Omental fat pad (tissue), 3 donors: ENCODE measurements at regions not wholly inside any gene's neighbourhood (a gene's known extent, or its start where the extent isn't known, plus 50 kb on each side); places are given as distances from the start of the nearest gene placed in this dataset.
"Not testable (repeated sequence)": the region's sequence is repeated elsewhere in the genome, so short reads cannot be mapped to it uniquely, and the experiment has no call there.

Experiments used
- ATAC-seq: fragments of 150-250 bp; one replicate; pipeline ENCODE4 v1.9.1; 2016; ENCODE audit warnings: mild to moderate bottlenecking, moderate library complexity; ENCODE audit not compliant: low FRiP score
- DNase-seq: peaks from one replicate; pipeline ENCODE4 v3.0.0-alpha.2; 2019; ENCODE audit warnings: low spot score
- TF ChIP-seq, protein P1 (sequence below), 3 donors: fragments of 450-650 bp; IDR thresholded peaks; one replicate each; pipeline ENCODE4 v1.5.1; 2016 to 2017; ENCODE audit warnings: antibody characterized with exemption in 3 of 3, mild to moderate bottlenecking in 3 of 3, moderate library complexity in 2 of 3

- DNase-seq (no peak), ATAC-seq (peak; percentile 72)
- TF ChIP-seq, protein P1, sequence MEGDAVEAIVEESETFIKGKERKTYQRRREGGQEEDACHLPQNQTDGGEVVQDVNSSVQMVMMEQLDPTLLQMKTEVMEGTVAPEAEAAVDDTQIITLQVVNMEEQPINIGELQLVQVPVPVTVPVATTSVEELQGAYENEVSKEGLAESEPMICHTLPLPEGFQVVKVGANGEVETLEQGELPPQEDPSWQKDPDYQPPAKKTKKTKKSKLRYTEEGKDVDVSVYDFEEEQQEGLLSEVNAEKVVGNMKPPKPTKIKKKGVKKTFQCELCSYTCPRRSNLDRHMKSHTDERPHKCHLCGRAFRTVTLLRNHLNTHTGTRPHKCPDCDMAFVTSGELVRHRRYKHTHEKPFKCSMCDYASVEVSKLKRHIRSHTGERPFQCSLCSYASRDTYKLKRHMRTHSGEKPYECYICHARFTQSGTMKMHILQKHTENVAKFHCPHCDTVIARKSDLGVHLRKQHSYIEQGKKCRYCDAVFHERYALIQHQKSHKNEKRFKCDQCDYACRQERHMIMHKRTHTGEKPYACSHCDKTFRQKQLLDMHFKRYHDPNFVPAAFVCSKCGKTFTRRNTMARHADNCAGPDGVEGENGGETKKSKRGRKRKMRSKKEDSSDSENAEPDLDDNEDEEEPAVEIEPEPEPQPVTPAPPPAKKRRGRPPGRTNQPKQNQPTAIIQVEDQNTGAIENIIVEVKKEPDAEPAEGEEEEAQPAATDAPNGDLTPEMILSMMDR (IDR thresholded peaks at IDR 0.05), result no peak
Measured at GRCh38 chr2:55779459-55780421, 86.1 kb upstream of the PNPT1 start.

- TF ChIP-seq, protein P1 (IDR thresholded peaks at IDR 0.05), result no peak
- ATAC-seq, result no peak
- DNase-seq, result no peak
Measured at GRCh38 chr2:55776966-55777365, 83.3 kb upstream of the PNPT1 start.

DNA sequence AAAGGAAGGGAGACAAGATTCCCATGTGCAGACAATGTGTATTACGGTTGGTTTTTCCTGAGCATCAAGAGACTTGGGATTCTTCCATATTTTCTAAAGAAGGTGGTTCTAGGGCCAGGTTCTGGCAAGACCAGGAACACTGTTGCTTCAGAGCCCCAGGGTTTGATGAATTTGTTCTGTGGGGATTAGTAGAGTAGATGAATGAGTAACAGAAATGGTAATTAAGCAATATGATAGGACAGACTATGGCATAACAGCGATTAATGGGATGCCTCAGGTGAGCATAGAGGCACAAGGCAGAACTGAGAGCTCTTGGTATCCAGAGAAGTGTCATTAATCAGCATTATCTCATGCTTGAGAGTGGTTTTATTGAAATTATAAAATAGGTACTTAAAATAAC lies 82.8 kb upstream of the PNPT1 start:
- no peak for DNase-seq
- TF ChIP-seq, protein P1 (IDR thresholded peaks at IDR 0.05), result no peak
- ATAC-seq, result peak; percentile 71

DNA sequence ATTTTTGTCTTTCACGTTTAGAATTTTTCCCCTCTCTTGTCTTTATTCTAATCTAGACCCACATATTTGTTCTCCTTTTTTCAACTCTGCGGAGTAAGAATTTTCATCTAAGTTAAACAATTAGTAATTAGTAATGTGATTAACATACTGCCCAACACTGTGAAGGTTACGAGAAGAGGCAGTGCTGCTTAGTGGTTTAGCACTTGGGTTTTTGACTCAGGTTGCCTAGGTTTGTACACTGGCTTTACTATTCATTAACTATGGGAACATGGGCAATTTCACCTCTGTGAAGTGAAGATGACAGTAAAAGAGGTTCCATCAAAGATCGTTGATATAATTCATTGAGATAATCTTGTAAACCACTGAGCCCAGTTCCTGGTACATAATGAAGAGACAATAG lies 82.2 kb upstream of the PNPT1 start:
- DNase-seq, result no peak
- TF ChIP-seq, protein P1 (IDR thresholded peaks at IDR 0.05), result no peak
- ATAC-seq, result no peak

- ATAC-seq, DNase-seq: not testable (repeated sequence)
Measured at GRCh38 chr2:55773651-55774050, 80.0 kb upstream of the PNPT1 start.

DNA sequence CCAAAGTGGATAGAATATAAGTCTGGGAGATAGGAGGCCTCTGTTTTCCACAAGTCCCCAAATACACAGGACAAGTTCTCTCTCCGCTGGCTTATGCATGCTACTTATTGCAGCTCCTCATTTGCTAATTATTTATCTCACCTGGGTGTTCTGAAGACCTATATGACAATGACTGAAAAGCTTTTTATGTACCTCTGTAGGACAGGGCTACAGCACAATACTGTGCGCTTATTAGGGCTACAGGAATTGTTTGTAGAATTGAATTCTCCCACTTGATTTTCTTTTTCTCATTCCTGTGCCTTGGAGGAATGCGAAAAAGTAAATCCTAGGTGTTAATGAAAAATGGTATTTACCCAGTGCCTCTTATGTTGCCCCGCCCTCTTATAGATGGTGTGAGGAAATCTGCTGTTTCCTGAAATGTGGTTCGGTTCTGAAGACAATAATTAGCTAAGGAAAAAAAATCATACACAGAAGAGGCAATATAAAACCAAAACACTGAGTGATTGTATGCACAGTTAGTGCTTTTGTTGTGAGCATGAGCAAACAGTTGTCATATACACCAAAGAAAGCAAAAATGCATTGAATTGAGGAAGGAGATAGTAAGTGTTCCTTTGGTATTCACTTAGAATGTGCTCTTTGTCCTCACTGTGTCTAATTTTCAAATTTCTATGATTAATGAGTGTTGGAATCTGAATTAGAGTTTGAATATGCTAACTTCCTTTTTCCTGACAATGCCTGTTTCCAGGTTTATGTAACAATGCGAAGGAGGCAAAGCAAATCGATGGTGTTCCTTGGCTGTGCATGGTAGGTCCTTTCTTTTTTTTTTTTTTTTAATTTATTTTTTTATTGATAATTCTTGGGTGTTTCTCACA lies 78.7 kb upstream of the PNPT1 start:
- DNase-seq (no peak), ATAC-seq (no peak)
- TF ChIP-seq, protein P1 (IDR thresholded peaks at IDR 0.05), result no peak

DNA sequence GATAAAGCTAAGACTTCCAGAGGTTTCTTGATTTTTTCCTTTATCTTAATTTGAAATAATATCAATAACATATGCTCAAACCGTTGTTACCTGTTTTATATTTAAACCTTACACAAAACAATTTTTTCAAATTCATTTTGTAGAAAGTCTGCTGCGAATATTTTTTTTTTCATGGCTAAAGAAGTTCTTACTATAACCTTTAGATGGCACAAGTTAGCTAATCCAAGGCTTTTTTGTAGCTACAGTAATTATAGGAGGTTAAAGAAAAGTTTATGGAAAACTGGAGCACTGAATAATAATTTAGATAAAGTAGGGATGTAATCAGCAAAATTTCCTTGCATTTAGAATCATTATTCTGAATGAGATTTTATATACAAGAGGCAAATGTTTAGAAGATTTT lies 78.0 kb upstream of the PNPT1 start:
- no peak for DNase-seq
- no peak for ATAC-seq
- TF ChIP-seq, protein P1 (IDR thresholded peaks at IDR 0.05), result no peak
